ENCODE measurements at regions not wholly inside any gene's neighbourhood (a gene's known extent, or its start where the extent isn't known, plus 50 kb on each side); places are given as distances from the start of the nearest gene placed in this dataset.

GRCh38 chr15:88307344-88307743, 50.8 kb upstream of the NTRK3 start:
- TF ChIP-seq MAX (CRISPR knock-in tag; IDR thresholded peaks at IDR 0.05) (no peak), CTCF (IDR thresholded peaks at IDR 0.05) (no peak), NR2C2 (CRISPR knock-in tag; IDR thresholded peaks at IDR 0.05) (no peak)

Measured in WTC11 (cell line).